ENCODE measurements at regions not wholly inside any gene's neighbourhood (a gene's known extent, or its start where the extent isn't known, plus 50 kb on each side); places are given as distances from the start of the nearest gene placed in this dataset.

- TF ChIP-seq NFE2L1 (CRISPR knock-in tag; IDR thresholded peaks at IDR 0.05; ENCODE audit: borderline replicate concordance) = no peak
- peak; percentile 73; the same call in 1 of the 2 replicates for TF ChIP-seq ZNF891 (CRISPR knock-in tag; IDR thresholded peaks at IDR 0.05)
- TF ChIP-seq BRF2 (CRISPR knock-in tag; IDR thresholded peaks at IDR 0.05) = 0 out of 2 replicates have a peak, but pooled peaks have one; percentile 28
- TF ChIP-seq YEATS2 (CRISPR knock-in tag; IDR thresholded peaks at IDR 0.05; ENCODE audit: borderline replicate concordance) = no peak
- no peak for TF ChIP-seq TFE3 (CRISPR knock-in tag; IDR thresholded peaks at IDR 0.05)
- TF ChIP-seq ZZZ3 (CRISPR knock-in tag; IDR thresholded peaks at IDR 0.05; ENCODE audit: borderline replicate concordance) = no peak
- TF ChIP-seq, protein P1, sequence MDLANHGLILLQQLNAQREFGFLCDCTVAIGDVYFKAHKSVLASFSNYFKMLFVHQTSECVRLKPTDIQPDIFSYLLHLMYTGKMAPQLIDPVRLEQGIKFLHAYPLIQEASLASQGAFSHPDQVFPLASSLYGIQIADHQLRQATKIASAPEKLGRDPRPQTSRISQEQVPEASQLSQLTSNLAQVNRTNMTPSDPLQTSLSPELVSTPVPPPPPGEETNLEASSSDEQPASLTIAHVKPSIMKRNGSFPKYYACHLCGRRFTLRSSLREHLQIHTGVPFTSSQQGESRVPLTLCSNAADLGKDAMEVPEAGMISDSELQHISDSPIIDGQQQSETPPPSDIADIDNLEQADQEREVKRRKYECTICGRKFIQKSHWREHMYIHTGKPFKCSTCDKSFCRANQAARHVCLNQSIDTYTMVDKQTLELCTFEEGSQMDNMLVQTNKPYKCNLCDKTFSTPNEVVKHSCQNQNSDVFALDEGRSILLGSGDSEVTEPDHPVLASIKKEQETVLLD (CRISPR knock-in tag; IDR thresholded peaks at IDR 0.05; ENCODE audit: low read depth) = no peak; the same call in none of the 2 replicates
- TF ChIP-seq, protein P2, sequence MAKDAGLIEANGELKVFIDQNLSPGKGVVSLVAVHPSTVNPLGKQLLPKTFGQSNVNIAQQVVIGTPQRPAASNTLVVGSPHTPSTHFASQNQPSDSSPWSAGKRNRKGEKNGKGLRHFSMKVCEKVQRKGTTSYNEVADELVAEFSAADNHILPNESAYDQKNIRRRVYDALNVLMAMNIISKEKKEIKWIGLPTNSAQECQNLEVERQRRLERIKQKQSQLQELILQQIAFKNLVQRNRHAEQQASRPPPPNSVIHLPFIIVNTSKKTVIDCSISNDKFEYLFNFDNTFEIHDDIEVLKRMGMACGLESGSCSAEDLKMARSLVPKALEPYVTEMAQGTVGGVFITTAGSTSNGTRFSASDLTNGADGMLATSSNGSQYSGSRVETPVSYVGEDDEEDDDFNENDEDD (CRISPR knock-in tag; IDR thresholded peaks at IDR 0.05; ENCODE audit: borderline replicate concordance) = peak; percentile 79; the same call in 1 of the 2 replicates
- no peak for TF ChIP-seq ZNF225 (CRISPR knock-in tag; IDR thresholded peaks at IDR 0.05)
- TF ChIP-seq, protein P3, sequence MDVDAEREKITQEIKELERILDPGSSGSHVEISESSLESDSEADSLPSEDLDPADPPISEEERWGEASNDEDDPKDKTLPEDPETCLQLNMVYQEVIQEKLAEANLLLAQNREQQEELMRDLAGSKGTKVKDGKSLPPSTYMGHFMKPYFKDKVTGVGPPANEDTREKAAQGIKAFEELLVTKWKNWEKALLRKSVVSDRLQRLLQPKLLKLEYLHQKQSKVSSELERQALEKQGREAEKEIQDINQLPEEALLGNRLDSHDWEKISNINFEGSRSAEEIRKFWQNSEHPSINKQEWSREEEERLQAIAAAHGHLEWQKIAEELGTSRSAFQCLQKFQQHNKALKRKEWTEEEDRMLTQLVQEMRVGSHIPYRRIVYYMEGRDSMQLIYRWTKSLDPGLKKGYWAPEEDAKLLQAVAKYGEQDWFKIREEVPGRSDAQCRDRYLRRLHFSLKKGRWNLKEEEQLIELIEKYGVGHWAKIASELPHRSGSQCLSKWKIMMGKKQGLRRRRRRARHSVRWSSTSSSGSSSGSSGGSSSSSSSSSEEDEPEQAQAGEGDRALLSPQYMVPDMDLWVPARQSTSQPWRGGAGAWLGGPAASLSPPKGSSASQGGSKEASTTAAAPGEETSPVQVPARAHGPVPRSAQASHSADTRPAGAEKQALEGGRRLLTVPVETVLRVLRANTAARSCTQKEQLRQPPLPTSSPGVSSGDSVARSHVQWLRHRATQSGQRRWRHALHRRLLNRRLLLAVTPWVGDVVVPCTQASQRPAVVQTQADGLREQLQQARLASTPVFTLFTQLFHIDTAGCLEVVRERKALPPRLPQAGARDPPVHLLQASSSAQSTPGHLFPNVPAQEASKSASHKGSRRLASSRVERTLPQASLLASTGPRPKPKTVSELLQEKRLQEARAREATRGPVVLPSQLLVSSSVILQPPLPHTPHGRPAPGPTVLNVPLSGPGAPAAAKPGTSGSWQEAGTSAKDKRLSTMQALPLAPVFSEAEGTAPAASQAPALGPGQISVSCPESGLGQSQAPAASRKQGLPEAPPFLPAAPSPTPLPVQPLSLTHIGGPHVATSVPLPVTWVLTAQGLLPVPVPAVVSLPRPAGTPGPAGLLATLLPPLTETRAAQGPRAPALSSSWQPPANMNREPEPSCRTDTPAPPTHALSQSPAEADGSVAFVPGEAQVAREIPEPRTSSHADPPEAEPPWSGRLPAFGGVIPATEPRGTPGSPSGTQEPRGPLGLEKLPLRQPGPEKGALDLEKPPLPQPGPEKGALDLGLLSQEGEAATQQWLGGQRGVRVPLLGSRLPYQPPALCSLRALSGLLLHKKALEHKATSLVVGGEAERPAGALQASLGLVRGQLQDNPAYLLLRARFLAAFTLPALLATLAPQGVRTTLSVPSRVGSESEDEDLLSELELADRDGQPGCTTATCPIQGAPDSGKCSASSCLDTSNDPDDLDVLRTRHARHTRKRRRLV (CRISPR knock-in tag; IDR thresholded peaks at IDR 0.05) = no peak
- no peak for TF ChIP-seq ZNF136 (CRISPR knock-in tag; IDR thresholded peaks at IDR 0.05; ENCODE audit: low read depth)
- TF ChIP-seq HOXD1 (CRISPR knock-in tag; IDR thresholded peaks at IDR 0.05) = peak; percentile 79; the same call in 1 of the 2 replicates
- no peak for TF ChIP-seq ZFP36 (IDR thresholded peaks at IDR 0.05; ENCODE audit: borderline replicate concordance, low read depth, low read length, partially characterized antibody)
- TF ChIP-seq ZNF451 (CRISPR knock-in tag; IDR thresholded peaks at IDR 0.05) = 0 out of 2 replicates have a peak, but pooled peaks have one; percentile 27
- TF ChIP-seq, protein P4, sequence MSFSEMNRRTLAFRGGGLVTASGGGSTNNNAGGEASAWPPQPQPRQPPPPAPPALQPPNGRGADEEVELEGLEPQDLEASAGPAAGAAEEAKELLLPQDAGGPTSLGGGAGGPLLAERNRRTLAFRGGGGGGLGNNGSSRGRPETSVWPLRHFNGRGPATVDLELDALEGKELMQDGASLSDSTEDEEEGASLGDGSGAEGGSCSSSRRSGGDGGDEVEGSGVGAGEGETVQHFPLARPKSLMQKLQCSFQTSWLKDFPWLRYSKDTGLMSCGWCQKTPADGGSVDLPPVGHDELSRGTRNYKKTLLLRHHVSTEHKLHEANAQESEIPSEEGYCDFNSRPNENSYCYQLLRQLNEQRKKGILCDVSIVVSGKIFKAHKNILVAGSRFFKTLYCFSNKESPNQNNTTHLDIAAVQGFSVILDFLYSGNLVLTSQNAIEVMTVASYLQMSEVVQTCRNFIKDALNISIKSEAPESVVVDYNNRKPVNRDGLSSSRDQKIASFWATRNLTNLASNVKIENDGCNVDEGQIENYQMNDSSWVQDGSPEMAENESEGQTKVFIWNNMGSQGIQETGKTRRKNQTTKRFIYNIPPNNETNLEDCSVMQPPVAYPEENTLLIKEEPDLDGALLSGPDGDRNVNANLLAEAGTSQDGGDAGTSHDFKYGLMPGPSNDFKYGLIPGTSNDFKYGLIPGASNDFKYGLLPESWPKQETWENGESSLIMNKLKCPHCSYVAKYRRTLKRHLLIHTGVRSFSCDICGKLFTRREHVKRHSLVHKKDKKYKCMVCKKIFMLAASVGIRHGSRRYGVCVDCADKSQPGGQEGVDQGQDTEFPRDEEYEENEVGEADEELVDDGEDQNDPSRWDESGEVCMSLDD (CRISPR knock-in tag; IDR thresholded peaks at IDR 0.05; ENCODE audit: borderline replicate concordance) = peak; percentile 77; the same call in 1 of the 2 replicates
These were observed 59.5 kb upstream of the GSE1 start (continued) for GRCh38 chr16:85553436-85554113.
